Endometrium (tissue), 2 donors: ENCODE measurements at regions not wholly inside any gene's neighbourhood (a gene's known extent, or its start where the extent isn't known, plus 50 kb on each side); places are given as distances from the start of the nearest gene placed in this dataset.

Experiments
- FAIRE-seq: peaks from 2 replicates; lab custom pipeline; 2012; peaks lifted over from hg19 to GRCh38; lab: Jason Lieb, UNC
- donor health status: control.
- donor health status: control.

- no peak for FAIRE-seq
Measured at GRCh38 chr1:238279694-238280380, 389.1 kb upstream of the ZP4 start.

DNA sequence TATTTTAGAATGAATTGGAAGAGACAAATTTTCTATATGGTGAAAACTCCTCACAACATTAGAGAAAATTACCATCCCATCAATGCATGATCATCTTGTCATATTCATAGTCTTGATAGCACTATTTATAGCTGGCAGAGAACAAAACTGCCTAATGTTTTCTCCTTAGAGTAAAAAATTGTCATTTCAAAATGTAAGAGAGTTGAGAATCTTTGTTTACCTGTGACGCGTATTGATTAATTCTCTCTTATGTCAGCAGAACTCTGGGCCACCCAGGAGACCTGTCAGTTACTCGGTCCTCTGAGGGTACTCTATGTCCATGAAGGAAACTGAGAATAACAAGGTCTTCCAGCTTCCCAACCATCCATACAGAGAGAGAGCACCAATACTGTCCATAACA, 381.4 kb upstream of the ZP4 start:
- no peak for FAIRE-seq

DNA sequence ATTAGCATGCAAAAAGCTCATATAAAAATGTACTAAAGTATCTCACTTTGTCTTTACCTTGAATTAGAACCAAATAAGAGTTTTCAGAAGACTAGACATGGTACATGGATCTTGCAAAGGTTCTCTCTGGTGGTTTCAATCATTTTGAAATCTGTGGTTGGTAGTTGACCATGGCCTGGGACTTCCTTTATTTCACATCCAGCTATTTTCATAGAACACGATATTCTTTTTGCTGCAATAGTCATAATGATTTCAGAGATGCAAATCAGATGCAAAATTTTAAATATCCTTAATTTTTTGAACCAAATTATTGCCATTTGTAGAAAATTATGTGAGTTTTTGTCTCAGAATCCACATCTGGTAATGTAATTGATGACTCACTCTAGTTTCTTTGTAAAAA, 375.1 kb upstream of the ZP4 start:
- FAIRE-seq, result no peak

DNA sequence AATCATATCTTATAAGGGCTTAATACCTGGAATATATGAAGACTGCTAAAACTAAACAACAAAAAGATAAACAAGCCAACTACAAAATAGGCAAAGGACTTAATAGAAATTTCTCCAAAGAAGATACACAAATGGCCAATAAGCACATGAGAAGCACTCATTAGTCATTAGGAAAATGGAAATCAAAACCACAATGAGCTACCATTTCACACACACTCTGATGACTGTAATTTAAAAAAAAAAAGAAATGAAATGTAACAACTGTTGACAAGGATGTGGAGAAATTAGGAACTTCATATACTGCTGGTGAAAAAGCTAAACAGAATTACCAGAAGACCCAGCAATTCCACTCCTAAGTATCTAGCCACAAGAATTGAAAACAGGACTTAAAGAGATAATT, 374.2 kb upstream of the ZP4 start:
- FAIRE-seq, result no peak

- no peak for FAIRE-seq
Measured at GRCh38 chr1:238258510-238258909, 367.8 kb upstream of the ZP4 start.

- FAIRE-seq, result no peak
Measured at GRCh38 chr1:238257018-238257621, 366.4 kb upstream of the ZP4 start.

GRCh38 chr1:238254935-238255334, 364.2 kb upstream of the ZP4 start:
- no peak for FAIRE-seq

DNA sequence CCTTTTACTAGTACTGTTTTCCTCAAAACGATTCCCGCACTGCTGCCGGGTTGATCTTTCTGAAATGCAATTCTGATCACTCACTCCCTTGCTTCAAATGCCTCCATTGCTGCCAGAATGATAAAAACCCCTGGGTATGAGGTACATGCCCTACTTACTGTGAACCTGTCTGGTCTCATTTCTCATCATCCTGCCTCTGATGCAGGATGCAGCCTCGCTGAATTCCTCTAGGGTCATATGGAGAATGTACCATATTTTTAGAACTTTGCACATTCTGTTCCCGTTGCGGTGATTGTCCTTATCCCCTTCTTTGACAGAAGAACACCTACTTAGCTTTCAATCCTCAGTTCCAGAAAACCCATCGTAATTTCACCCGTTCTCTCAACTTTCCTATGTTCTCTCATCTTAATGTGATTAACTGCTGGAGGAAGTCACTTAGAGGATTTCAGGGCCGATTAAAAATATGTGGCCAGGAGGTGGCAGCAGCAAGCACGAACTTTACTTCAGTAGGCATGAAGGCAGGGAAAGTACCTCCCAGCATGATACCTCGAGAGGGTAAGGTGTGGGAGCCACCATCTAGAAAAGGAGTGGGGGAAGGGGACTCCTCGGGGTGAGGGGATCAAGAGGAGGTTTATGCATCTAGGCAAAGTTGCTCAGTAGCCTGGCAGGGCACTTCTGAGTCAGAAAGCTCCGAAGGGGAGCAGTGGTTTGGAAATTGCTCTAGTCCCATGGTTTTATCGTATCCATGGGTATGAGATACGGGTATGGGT, 361.5 kb upstream of the ZP4 start:
- no peak for FAIRE-seq

- FAIRE-seq, result no peak
Measured at GRCh38 chr1:238248356-238248755, 357.6 kb upstream of the ZP4 start.

DNA sequence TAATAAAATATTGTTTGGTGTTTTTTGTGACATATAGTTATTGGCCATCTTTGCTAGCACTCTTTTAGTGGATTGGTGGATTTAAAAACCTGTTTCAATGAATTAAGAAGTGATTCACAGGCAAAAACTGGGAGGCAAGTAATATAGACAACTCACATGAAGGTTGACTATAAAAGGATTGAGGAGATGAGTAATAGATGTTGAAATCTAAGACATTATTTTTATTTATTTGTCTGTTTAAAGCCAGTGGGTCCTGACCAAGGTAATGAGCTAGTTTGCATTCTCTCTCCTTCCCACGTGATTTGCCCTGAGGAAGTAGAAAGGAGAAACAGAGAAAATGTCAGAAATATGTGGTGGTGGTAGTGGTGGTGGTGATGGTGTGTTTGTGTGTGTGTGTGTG, 351.5 kb upstream of the ZP4 start:
- FAIRE-seq, result no peak

DNA sequence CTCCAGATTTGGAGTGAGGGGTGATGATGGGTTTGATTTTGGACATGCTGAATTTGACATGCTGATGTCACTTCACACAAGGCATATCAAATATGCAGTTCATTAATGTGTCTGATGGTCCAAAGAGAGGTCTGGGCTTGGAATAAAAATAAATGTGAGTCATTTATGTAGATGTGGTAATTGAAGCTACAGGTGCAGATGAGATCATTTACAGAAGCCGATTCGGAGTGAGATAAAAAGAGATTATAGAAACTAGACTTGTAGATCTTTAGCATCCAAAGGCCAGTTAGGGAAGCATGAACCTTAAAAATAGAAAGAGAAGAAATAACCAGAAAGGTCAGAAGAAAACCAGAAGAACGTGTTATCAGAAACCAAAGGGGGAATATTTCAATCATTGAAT, 350.9 kb upstream of the ZP4 start:
- no peak for FAIRE-seq

GRCh38 chr1:238239343-238239742, 348.6 kb upstream of the ZP4 start:
- FAIRE-seq, result no peak

GRCh38 chr1:238233966-238234365, 343.2 kb upstream of the ZP4 start:
- no peak for FAIRE-seq

GRCh38 chr1:238232084-238232710, 341.5 kb upstream of the ZP4 start:
- FAIRE-seq, result no peak

DNA sequence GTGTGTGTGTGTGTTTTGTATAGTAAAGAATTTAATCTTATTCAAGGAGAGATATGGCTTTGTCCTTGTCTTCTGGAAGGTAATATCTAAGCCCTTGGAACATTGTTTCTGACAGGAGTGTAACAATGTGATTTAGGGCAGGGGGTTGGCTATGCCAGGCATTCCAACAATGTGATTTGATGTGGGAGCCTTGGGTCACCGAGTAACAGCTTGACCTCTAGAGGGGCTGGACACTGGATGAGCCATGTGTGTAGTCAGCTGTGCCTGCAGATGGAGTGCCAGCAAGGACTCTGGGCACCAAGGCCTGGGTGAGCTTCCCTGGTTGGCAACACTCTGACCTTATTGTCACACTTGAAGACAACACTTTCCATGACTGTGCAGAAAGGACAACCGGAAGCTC, 336.1 kb upstream of the ZP4 start:
- FAIRE-seq, result no peak

GRCh38 chr1:238223076-238223640, 332.4 kb upstream of the ZP4 start:
- FAIRE-seq, result no peak

DNA sequence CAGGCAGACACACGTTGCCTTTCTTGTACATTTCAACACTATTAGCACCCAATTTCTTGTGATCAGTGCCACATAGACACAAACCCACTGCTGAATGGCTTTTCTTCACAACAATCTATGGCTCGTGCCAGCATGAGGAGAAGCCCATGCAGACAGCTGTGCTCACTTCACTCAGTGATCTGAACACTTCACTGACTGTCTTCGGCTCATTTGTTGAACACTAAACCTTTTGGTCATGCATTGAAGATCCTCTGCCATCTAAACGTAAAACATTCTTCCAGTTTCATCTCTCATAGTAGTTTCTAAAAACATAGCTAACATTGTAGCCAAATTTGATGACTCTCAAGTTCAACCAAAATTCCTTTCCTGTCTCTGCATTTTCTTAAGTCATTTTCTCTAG, 331.0 kb upstream of the ZP4 start:
- FAIRE-seq, result no peak

DNA sequence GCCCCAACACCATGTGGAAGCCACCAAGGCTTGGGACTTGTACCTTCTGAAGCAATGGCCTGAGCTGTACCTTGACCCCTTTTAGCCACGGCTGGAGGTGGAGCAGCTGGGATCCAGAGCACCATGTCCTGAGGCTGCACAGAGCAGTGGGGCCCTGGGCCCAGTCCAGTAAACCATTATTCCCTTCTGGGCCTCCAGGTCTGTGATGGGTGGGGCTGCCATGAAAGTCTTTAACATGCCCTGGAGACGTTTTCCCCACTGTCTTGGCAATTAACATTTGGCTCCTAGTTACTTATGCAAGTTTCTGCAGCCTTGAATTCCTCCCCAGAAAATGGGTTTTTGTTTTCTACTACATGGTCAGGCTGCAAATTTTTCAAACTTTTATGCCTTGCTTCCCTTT, 323.7 kb upstream of the ZP4 start:
- FAIRE-seq, result no peak

- FAIRE-seq, result peak; percentile 43
Measured at GRCh38 chr1:238205045-238205662, 314.4 kb upstream of the ZP4 start.

DNA sequence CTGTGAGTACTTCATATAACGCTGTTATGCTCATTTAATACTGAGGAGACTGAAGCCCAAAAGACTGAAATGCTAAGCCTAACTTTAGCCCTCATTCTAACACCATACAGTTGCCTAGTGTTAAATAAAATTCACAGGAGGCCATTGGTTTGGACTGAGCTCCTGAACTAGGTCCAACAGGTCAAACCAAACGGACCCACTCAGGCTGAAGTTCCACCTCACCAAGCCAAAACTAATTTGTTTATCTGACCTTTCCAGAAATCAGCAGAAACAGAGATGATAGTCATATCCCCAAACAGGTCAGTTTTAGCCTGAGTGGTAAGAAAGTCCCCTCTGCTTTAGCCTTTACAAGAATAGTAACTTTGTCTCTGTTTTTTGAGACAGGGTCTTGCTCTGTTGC, 311.3 kb upstream of the ZP4 start:
- no peak for FAIRE-seq

DNA sequence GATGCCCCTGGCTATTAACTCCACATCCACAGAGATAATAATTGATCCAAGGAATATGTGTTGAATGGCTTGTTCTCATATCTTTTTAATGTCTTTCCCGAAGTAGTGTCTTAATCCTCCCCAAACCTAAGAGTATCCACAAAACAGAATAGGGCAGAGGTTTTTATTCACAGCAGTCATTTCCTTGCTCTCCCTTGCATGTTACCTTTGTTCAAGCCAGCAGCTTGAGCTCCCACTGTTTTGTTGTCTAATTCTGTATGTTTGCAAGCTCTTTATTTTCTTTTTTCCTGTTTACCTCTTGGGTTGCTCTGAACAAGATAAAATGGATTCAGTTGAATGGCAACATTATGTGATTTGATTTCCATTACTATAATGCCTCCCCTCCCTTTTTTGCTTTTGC, 308.6 kb upstream of the ZP4 start:
- FAIRE-seq, result no peak

DNA sequence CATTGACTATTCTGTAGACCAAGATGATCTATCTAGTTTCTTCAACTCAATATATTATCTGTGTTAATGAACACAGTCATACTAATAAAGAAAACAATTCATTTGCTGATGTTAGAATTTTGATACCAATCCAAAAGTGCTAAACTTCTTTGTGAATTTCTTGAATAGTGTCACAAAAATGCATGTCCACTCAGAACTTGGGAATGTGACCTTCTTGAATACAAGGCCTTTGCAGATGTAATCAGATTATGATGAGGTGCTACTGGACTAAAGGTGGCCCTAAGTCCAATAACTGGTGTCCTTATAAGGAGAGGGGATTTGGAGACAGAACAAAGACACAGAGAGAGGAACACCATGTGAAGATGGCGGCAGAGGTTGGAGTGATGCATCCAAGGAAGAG, 305.8 kb upstream of the ZP4 start:
- FAIRE-seq, result no peak
